ENCODE measurements at regions not wholly inside any gene's neighbourhood (a gene's known extent, or its start where the extent isn't known, plus 50 kb on each side); places are given as distances from the start of the nearest gene placed in this dataset.
A peak's percentile ranks its signal among the peaks of the same experiment; 100 is the strongest.

GRCh38 chr18:39741755-39742466 is 2176.3 kb upstream of the CELF4 start:
- H3K27me3 ChIP-seq (ENCODE audit: control insufficient read depth in 2 of 2, insufficient read depth in 2 of 2, low read length in 2 of 2): no peaks in the 10 kb centered on the region
- H3K27ac ChIP-seq (ENCODE audit: insufficient read depth, low read depth, low read length): no peak overlapping the region
- no peak overlapping the region for H3K4me2 ChIP-seq (ENCODE audit: insufficient read depth, low read length)
- TF ChIP-seq CTCF (IDR thresholded peaks at IDR 0.05; ENCODE audit: extremely low read depth in 1 of 2, insufficient read depth in 1 of 2, low read depth in 1 of 2, low read length in 2 of 2): no peak
- no peak for TF ChIP-seq JUN (IDR thresholded peaks at IDR 0.05; ENCODE audit: borderline replicate concordance, insufficient read depth, insufficient read length, low read depth)
- TF ChIP-seq POLR2A (IDR thresholded peaks at IDR 0.05; ENCODE audit: low read depth, low read length): no peak
- no peak for TF ChIP-seq POLR2AphosphoS5 (IDR thresholded peaks at IDR 0.05; ENCODE audit: insufficient read depth, low read depth, low read length)
- no peak for TF ChIP-seq FOS (IDR thresholded peaks at IDR 0.05; ENCODE audit: borderline replicate concordance, insufficient read depth, low read length)
- TF ChIP-seq EZH2 (IDR thresholded peaks at IDR 0.05; ENCODE audit: borderline replicate concordance, low read depth, low read length, severe bottlenecking): no peak
- H3K4me1 ChIP-seq (ENCODE audit: control insufficient read depth, extremely low read depth, insufficient read depth, low read length): no peaks in the 10 kb centered on the region
- no TSS peak for BruUV-seq (replicated peaks)
- CTCF ChIA-PET: interaction anchor here (1.0 to 2.0 kb wide), 3 partner anchors 19 to 30 kb away, joined by 3 to 6 read pairs (median 4); no protein-coding TSS in a partner anchor
- no peak overlapping the region for H3K4me3 ChIP-seq (replicated peaks in 1 of 3; ENCODE audit: insufficient read depth in 1 of 3, low read depth in 1 of 3, low read length in 3 of 3)
- H4K20me1 ChIP-seq (replicated peaks; ENCODE audit: control insufficient read depth, extremely low read depth, insufficient read depth, low read length): no peaks in the 10 kb centered on the region
- H3K79me2 ChIP-seq (ENCODE audit: control insufficient read depth, insufficient read depth, low read length): no peaks in the 10 kb centered on the region
- H3K9me1 ChIP-seq (replicated peaks; ENCODE audit: control insufficient read depth, extremely low read depth, insufficient read depth, low read length): no peaks in the 10 kb centered on the region
- DNase-seq (ENCODE audit: low read depth, low spot score) (peak; percentile 10), FAIRE-seq (no peak)
- intact Hi-C loops (cut with micrococcal nuclease) (no loop called here), dilution Hi-C loops (cut with MboI; ENCODE audit: extremely low pct_ligation_motif_present, low sequenced_read_pairs) (no loop called here)
- H3K9me3 ChIP-seq (replicated peaks; ENCODE audit: control insufficient read depth, insufficient read depth, low read length): no peaks in the 10 kb centered on the region
- no peak overlapping the region for H2AFZ ChIP-seq (ENCODE audit: low read depth, low read length)
- POLR2A ChIA-PET: no interaction called here
- H3K9ac ChIP-seq (replicated peaks; ENCODE audit: extremely low read depth, insufficient read depth, low read length): no peak overlapping the region
- no peaks in the 10 kb centered on the region for H3K36me3 ChIP-seq (ENCODE audit: control insufficient read depth in 2 of 2, extremely low read depth in 1 of 2, insufficient read depth in 2 of 2, low read length in 2 of 2)

All from endothelial cell of umbilical vein (primary cell).